HCT116 (cell line): ENCODE measurements at regions not wholly inside any gene's neighbourhood (a gene's known extent, or its start where the extent isn't known, plus 50 kb on each side); places are given as distances from the start of the nearest gene placed in this dataset.

Experiments used
- EZH2 ChIP-seq: fragments of 200-600 bp; sonication (generic); IDR thresholded peaks from 2 replicates; pipeline ENCODE4 v1.6.1; 2017; ENCODE audit warnings: antibody characterized with exemption, mixed run types
- EZH2phosphoT487 ChIP-seq: fragments of 200-600 bp; IDR thresholded peaks from 2 replicates; pipeline ENCODE4 v1.6.1; 2018; ENCODE audit warnings: antibody characterized with exemption, borderline replicate concordance
- POLR2AphosphoS5 ChIP-seq: IDR thresholded peaks from 2 replicates; pipeline ENCODE4 v1.6.1; 2011; ENCODE audit warnings: mild to moderate bottlenecking, low read depth, low read length, moderate library complexity
- SIN3A ChIP-seq: IDR thresholded peaks from 2 replicates; pipeline ENCODE4 v1.6.1; 2012; ENCODE audit warnings: low read depth
- YY1 ChIP-seq: IDR thresholded peaks from 2 replicates; pipeline ENCODE4 v1.6.1; 2011; ENCODE audit warnings: low read length, low read depth, moderate library complexity, mild to moderate bottlenecking; ENCODE audit not compliant: insufficient replicate concordance; ENCODE audit errors: extremely low read depth
- ZNF274 ChIP-seq: fragments of 200-500 bp; sonication (Bioruptor generic); IDR thresholded peaks from 2 replicates; pipeline ENCODE4 v1.6.1; 2014; ENCODE audit warnings: mild to moderate bottlenecking, low read depth, low read length, inconsistent platforms
- TF ChIP-seq, protein P1 (sequence below), 3 experiments: fragments of 200-600 bp in 1 of 3; sonication (generic) in 1 of 3; IDR thresholded peaks in 2 of 3; conservative IDR thresholded peaks in 1 of 3; 2 replicates each; pipeline ENCODE4 v1.5.1; 2012 to 2017; ENCODE audit warnings: low read depth in 2 of 3, low read length in 2 of 3, antibody characterized with exemption in 1 of 3, borderline replicate concordance in 1 of 3, control low read depth in 1 of 3, mild to moderate bottlenecking in 1 of 3, mixed read lengths in 1 of 3, mixed run types in 1 of 3, moderate library complexity in 1 of 3; ENCODE audit not compliant: insufficient read depth in 1 of 3
- TF ChIP-seq, protein P2 (sequence below): IDR thresholded peaks from 2 replicates; pipeline ENCODE4 v1.6.1; 2012; ENCODE audit warnings: low read depth

DNA sequence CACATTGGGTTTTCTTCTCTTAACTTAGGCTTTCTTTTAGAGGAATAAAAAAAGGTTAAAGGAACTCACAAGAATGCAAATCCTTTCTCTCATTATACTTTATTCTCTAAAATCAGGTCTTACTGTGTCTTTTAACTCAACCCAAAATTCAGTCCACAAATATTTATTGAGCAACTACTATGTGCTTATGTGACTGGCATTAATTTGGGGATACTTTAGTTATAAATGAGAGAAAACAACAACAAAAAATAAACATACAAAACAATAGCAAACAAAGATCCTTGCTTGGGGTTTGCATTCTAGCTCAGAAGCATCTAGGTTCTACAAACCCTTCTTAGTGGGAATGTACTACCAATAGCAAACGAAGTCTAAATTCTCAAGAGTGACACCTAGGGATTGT, 266.2 kb downstream of the UTRN start:
- TF ChIP-seq, protein P1, sequence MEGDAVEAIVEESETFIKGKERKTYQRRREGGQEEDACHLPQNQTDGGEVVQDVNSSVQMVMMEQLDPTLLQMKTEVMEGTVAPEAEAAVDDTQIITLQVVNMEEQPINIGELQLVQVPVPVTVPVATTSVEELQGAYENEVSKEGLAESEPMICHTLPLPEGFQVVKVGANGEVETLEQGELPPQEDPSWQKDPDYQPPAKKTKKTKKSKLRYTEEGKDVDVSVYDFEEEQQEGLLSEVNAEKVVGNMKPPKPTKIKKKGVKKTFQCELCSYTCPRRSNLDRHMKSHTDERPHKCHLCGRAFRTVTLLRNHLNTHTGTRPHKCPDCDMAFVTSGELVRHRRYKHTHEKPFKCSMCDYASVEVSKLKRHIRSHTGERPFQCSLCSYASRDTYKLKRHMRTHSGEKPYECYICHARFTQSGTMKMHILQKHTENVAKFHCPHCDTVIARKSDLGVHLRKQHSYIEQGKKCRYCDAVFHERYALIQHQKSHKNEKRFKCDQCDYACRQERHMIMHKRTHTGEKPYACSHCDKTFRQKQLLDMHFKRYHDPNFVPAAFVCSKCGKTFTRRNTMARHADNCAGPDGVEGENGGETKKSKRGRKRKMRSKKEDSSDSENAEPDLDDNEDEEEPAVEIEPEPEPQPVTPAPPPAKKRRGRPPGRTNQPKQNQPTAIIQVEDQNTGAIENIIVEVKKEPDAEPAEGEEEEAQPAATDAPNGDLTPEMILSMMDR (IDR thresholded peaks at IDR 0.05 in 2 of 3, conservative IDR thresholded peaks at IDR 0.05 in 1 of 3; ENCODE audit: borderline replicate concordance in 1 of 3, insufficient read depth in 1 of 3, low read depth in 2 of 3, low read length in 2 of 3), result no peak
- TF ChIP-seq POLR2AphosphoS5 (no peak), EZH2 (no peak), EZH2phosphoT487 (no peak), YY1 (no peak), SIN3A (no peak), ZNF274 (no peak)
- TF ChIP-seq, protein P2, sequence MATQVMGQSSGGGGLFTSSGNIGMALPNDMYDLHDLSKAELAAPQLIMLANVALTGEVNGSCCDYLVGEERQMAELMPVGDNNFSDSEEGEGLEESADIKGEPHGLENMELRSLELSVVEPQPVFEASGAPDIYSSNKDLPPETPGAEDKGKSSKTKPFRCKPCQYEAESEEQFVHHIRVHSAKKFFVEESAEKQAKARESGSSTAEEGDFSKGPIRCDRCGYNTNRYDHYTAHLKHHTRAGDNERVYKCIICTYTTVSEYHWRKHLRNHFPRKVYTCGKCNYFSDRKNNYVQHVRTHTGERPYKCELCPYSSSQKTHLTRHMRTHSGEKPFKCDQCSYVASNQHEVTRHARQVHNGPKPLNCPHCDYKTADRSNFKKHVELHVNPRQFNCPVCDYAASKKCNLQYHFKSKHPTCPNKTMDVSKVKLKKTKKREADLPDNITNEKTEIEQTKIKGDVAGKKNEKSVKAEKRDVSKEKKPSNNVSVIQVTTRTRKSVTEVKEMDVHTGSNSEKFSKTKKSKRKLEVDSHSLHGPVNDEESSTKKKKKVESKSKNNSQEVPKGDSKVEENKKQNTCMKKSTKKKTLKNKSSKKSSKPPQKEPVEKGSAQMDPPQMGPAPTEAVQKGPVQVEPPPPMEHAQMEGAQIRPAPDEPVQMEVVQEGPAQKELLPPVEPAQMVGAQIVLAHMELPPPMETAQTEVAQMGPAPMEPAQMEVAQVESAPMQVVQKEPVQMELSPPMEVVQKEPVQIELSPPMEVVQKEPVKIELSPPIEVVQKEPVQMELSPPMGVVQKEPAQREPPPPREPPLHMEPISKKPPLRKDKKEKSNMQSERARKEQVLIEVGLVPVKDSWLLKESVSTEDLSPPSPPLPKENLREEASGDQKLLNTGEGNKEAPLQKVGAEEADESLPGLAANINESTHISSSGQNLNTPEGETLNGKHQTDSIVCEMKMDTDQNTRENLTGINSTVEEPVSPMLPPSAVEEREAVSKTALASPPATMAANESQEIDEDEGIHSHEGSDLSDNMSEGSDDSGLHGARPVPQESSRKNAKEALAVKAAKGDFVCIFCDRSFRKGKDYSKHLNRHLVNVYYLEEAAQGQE, result no peak
